CD14-positive monocyte (primary cell): ENCODE measurements at regions not wholly inside any gene's neighbourhood (a gene's known extent, or its start where the extent isn't known, plus 50 kb on each side); places are given as distances from the start of the nearest gene placed in this dataset.

Source experiments
- DNase-seq, 3 donors: peaks; one replicate each; pipeline ENCODE4 v3.0.0-alpha.2; 2011 to 2022
- H2AFZ ChIP-seq: 2 replicates; pipeline ENCODE4 v1.6.0; 2012; ENCODE audit warnings: mild to moderate bottlenecking, low read depth, low read length, inconsistent platforms; ENCODE audit not compliant: insufficient read depth, poor library complexity, severe bottlenecking
- H3K27ac ChIP-seq, 2 donors: 1 replicate in 1 of 2; 2 replicates in 1 of 2; pipeline ENCODE4 v1.5.1; 2012 to 2013; ENCODE audit warnings: low read length in 2 of 2, control low read depth in 1 of 2, inconsistent platforms in 1 of 2, low read depth in 1 of 2, mild to moderate bottlenecking in 1 of 2
- H3K27me3 ChIP-seq, 2 donors: one replicate each; pipeline versions ENCODE4 v1.6.0 to v1.6.1; 2011 to 2013; ENCODE audit warnings: low read length in 2 of 2; ENCODE audit not compliant: control insufficient read depth in 2 of 2, insufficient read depth in 2 of 2
- H3K36me3 ChIP-seq, 2 donors: replicated peaks in 1 of 2; 1 replicate in 1 of 2; 2 replicates in 1 of 2; pipeline versions ENCODE4 v1.5.1 to v1.6.1; 2012 to 2013; ENCODE audit warnings: low read length in 2 of 2, control low read depth in 1 of 2, inconsistent platforms in 1 of 2, mild to moderate bottlenecking in 1 of 2; ENCODE audit not compliant: insufficient read depth in 2 of 2, control insufficient read depth in 1 of 2
- H3K4me1 ChIP-seq, 2 donors: 1 replicate in 1 of 2; 2 replicates in 1 of 2; pipeline versions ENCODE4 v1.5.1 to v1.6.1; 2012 to 2013; ENCODE audit warnings: low read length in 2 of 2, control low read depth in 1 of 2, inconsistent platforms in 1 of 2, mild to moderate bottlenecking in 1 of 2, moderate library complexity in 1 of 2; ENCODE audit not compliant: insufficient read depth in 2 of 2, control insufficient read depth in 1 of 2
- H3K4me2 ChIP-seq: replicated peaks from 2 replicates; pipeline ENCODE3; 2012; ENCODE audit warnings: low read length, moderate library complexity, mild to moderate bottlenecking; ENCODE audit not compliant: poor library complexity, severe bottlenecking; ENCODE audit errors: extremely low read depth
- H3K4me3 ChIP-seq, 3 experiments: fragments of 200-600 bp in 1 of 3; sonication (generic) in 1 of 3; replicated peaks in 1 of 3; 1 replicate in 2 of 3; 2 replicates in 1 of 3; pipeline ENCODE4 v1.5.1; 2011 to 2013; ENCODE audit warnings: low read length in 3 of 3, mild to moderate bottlenecking in 3 of 3, control low read depth in 2 of 3, low read depth in 2 of 3, inconsistent platforms in 1 of 3, moderate library complexity in 1 of 3
- H3K79me2 ChIP-seq: 2 replicates; pipeline ENCODE4 v1.6.0; 2012; ENCODE audit warnings: mild to moderate bottlenecking, control low read depth, inconsistent platforms, low read length, moderate library complexity; ENCODE audit not compliant: insufficient read depth
- H3K9ac ChIP-seq: 2 replicates; pipeline ENCODE4 v1.6.0; 2017; ENCODE audit warnings: low read length, mild to moderate bottlenecking; ENCODE audit not compliant: insufficient read depth, poor library complexity, severe bottlenecking
- H3K9me3 ChIP-seq, 2 donors: replicated peaks in 1 of 2; 1 replicate in 1 of 2; 2 replicates in 1 of 2; pipeline versions ENCODE4 v1.5.1 to v1.6.1; 2012 to 2013; ENCODE audit warnings: low read length in 2 of 2, control low read depth in 1 of 2; ENCODE audit not compliant: control insufficient read depth in 1 of 2, insufficient read depth in 1 of 2
- H4K20me1 ChIP-seq: 2 replicates; pipeline ENCODE4 v1.6.0; 2012; ENCODE audit warnings: mild to moderate bottlenecking, low read length, control low read depth, moderate library complexity; ENCODE audit not compliant: insufficient read depth
- H3K27ac Mint-ChIP-seq, 7 donors: one replicate each; pipeline ENCODE4 v1.8.0; 2020; ENCODE audit warnings: mild to moderate bottlenecking in 7 of 7, mixed read lengths in 7 of 7, moderate library complexity in 6 of 7, inconsistent platforms in 2 of 7
- H3K27me3 Mint-ChIP-seq, 3 donors: one replicate each; pipeline ENCODE4 v1.8.0; 2021 to 2022; ENCODE audit warnings: low read depth in 3 of 3, mild to moderate bottlenecking in 3 of 3, mixed read lengths in 3 of 3, moderate library complexity in 3 of 3, inconsistent platforms in 1 of 3
- H3K36me3 Mint-ChIP-seq, 2 donors: one replicate each; pipeline ENCODE4 v1.8.0; 2020; ENCODE audit warnings: mixed read lengths in 2 of 2, inconsistent platforms in 1 of 2, mild to moderate bottlenecking in 1 of 2
- H3K4me1 Mint-ChIP-seq: one replicate; pipeline ENCODE4 v1.8.0; 2020; ENCODE audit warnings: mild to moderate bottlenecking, mixed read lengths
- H3K4me3 Mint-ChIP-seq, 2 donors: one replicate each; pipeline ENCODE4 v1.8.0; 2020; ENCODE audit warnings: mild to moderate bottlenecking in 2 of 2, mixed read lengths in 2 of 2, moderate library complexity in 1 of 2
- H3K9me3 Mint-ChIP-seq, 7 donors: one replicate each; pipeline ENCODE4 v1.8.0; 2020 to 2022; ENCODE audit warnings: mixed read lengths in 7 of 7, mild to moderate bottlenecking in 6 of 7, moderate library complexity in 6 of 7, inconsistent platforms in 2 of 7
- WGBS: methylation state at CpG from one replicate; pipeline ENCODE4 v1.1.5; 2013; ENCODE audit warnings: missing lambda C conversion rate; ENCODE audit not compliant: insufficient coverage; 5-methylcytosine and 5-hydroxymethylcytosine counted together
- intact Hi-C, 2 donors: fragments of 100-400 bp; cut with micrococcal nuclease; formaldehyde crosslinking; loops; one replicate each; pipeline versions ENCODE4 v1.15.0 to v1.15.1; 2023
- TF ChIP-seq, protein P1 (sequence below): fragments of 200-600 bp; IDR thresholded peaks from one replicate; pipeline ENCODE4 v1.8.0; 2022; ENCODE audit warnings: antibody characterized with exemption, mild to moderate bottlenecking

DNA sequence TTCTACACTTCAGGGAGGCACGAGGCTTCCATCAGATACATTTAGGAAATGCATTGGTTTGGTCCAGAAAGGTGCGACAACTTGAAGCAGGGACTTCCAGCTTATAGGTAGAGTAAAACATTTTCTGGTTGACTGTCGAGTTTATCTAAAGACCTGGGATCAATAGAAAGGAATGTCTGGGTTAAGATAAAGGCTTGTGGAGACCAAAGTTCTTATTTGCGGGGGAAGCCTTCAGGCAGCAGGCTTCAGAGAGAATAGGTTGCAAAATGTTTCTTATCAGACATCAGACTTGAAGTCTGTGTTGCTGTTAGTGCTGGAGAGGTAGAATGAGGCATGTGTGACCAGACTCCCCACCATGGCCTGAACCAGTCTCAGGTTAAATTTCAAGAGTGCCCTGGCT, 190.3 kb downstream of the TRIML1 start:
- no peak overlapping the region for H3K27ac ChIP-seq
- no peak overlapping the region for H3K4me3 ChIP-seq
- intact Hi-C loops: no loop called here
- H3K4me3 Mint-ChIP-seq: no peak overlapping the region
- H3K9ac ChIP-seq: no peak overlapping the region
- H3K9me3 Mint-ChIP-seq: peaks cover 4 to 26% (median 17%) of the 10 kb centered on the region in 7 donors
- H3K36me3 Mint-ChIP-seq: no peaks in the 10 kb centered on the region
- no peak overlapping the region for H3K4me2 ChIP-seq
- H3K27me3 ChIP-seq: no peaks in the 10 kb centered on the region
- no peaks in the 10 kb centered on the region for H3K4me1 Mint-ChIP-seq
- H3K27ac Mint-ChIP-seq: no peak overlapping the region
- no peaks in the 10 kb centered on the region for H3K4me1 ChIP-seq
- H2AFZ ChIP-seq: no peak overlapping the region
- H3K36me3 ChIP-seq: no peaks in the 10 kb centered on the region
- H3K9me3 ChIP-seq: peaks cover 14 to 31% of the 10 kb centered on the region in 2 donors
- TF ChIP-seq, protein P1, sequence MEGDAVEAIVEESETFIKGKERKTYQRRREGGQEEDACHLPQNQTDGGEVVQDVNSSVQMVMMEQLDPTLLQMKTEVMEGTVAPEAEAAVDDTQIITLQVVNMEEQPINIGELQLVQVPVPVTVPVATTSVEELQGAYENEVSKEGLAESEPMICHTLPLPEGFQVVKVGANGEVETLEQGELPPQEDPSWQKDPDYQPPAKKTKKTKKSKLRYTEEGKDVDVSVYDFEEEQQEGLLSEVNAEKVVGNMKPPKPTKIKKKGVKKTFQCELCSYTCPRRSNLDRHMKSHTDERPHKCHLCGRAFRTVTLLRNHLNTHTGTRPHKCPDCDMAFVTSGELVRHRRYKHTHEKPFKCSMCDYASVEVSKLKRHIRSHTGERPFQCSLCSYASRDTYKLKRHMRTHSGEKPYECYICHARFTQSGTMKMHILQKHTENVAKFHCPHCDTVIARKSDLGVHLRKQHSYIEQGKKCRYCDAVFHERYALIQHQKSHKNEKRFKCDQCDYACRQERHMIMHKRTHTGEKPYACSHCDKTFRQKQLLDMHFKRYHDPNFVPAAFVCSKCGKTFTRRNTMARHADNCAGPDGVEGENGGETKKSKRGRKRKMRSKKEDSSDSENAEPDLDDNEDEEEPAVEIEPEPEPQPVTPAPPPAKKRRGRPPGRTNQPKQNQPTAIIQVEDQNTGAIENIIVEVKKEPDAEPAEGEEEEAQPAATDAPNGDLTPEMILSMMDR: no peak
- no peaks in the 10 kb centered on the region for H3K79me2 ChIP-seq
- DNase-seq: no peak
- H3K27me3 Mint-ChIP-seq: peaks cover 0 to 4% (median 0%) of the 10 kb centered on the region in 3 donors
- WGBS: 80% methylated on average over 4 of the region's 4 CpGs
- H4K20me1 ChIP-seq: no peaks in the 10 kb centered on the region

DNA sequence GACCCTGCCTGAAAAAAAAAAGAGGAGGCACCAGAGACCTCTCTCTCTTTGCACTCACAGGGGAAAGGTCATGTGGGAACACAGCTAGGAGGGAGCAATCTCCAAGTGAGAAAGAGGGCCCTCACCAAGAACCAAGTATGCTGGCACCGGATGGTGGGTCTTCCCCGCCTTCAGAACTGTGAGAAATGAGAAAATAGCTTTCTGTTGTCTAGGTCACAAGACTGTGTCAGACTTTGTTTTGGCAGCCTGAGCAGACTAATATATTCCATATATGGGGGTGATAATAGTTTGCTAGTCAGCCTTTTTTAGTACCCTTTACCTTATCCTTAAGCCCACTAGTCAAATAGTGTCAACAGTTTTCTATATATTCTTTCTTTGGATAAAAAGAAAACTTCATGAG, 193.0 kb downstream of the TRIML1 start:
- WGBS: 60% methylated on average over 1 of the region's 2 CpGs

More for the DNA sequence above, 193.0 kb downstream of the TRIML1 start:
- intact Hi-C loops: no loop called here
- Mint-ChIP-seq H3K27me3 (peaks cover 0 to 4% (median 1%) of the 10 kb centered on the region in 3 donors), H3K27ac (no peak overlapping the region), H3K4me1 (no peaks in the 10 kb centered on the region), H3K4me3 (no peak overlapping the region), H3K9me3 (peaks cover 7 to 38% (median 24%) of the 10 kb centered on the region in 7 donors), H3K36me3 (no peaks in the 10 kb centered on the region)
- Histone ChIP-seq H3K36me3 (no peaks in the 10 kb centered on the region), H2AFZ (no peak overlapping the region), H3K27me3 (no peaks in the 10 kb centered on the region), H3K27ac (no peak overlapping the region), H4K20me1 (no peaks in the 10 kb centered on the region), H3K9me3 (peaks cover 23 to 44% of the 10 kb centered on the region in 2 donors), H3K4me1 (no peaks in the 10 kb centered on the region), H3K9ac (no peak overlapping the region), H3K79me2 (no peaks in the 10 kb centered on the region), H3K4me3 (no peak overlapping the region), H3K4me2 (no peak overlapping the region)
- DNase-seq: no peak
- TF ChIP-seq, protein P1: no peak
